ENCODE measurements at regions not wholly inside any gene's neighbourhood (a gene's known extent, or its start where the extent isn't known, plus 50 kb on each side); places are given as distances from the start of the nearest gene placed in this dataset.

- Histone ChIP-seq H3K9ac (ENCODE audit: low read depth, low read length, poor library complexity, severe bottlenecking) (peak overlapping the region; percentile 91), H3K9me2 (replicated peaks; ENCODE audit: low read depth, low read length) (no peaks in the 10 kb centered on the region), H2AFZ (ENCODE audit: low read length) (peak overlapping the region; percentile 96)
Measured at GRCh38 chr2:174681099-174682006, 82.9 kb downstream of the CHRNA1 start.

GRCh38 chr2:174680221-174680620, 82.6 kb upstream of the WIPF1 start:
- no peaks in the 10 kb centered on the region for H3K9me2 ChIP-seq (replicated peaks; ENCODE audit: low read depth, low read length)
- peak overlapping the region; percentile 82 for H3K4me2 ChIP-seq (ENCODE audit: low read depth, low read length, poor library complexity, severe bottlenecking)
- no peak overlapping the region for H2AFZ ChIP-seq (ENCODE audit: low read length)
- H3K4me3 ChIP-seq (ENCODE audit: low read length, poor library complexity, severe bottlenecking), result peak overlapping the region; percentile 94
- H4K20me1 ChIP-seq (ENCODE audit: insufficient read depth, low read length, poor library complexity, severe bottlenecking), result peaks cover 3% of the 10 kb centered on the region
- H3F3A ChIP-seq (ENCODE audit: low read depth), result no peaks in the 10 kb centered on the region
- no peak overlapping the region for H3K9ac ChIP-seq (ENCODE audit: low read depth, low read length, poor library complexity, severe bottlenecking)
- no peaks in the 10 kb centered on the region for H3K36me3 ChIP-seq (ENCODE audit: insufficient read depth, low read length)
- H3K9me3 ChIP-seq (ENCODE audit: insufficient read depth, low read depth, low read length), result no peaks in the 10 kb centered on the region
- H3K27me3 ChIP-seq (ENCODE audit: insufficient read depth, low read length, poor library complexity, severe bottlenecking), result no peaks in the 10 kb centered on the region
- TF ChIP-seq EZH2phosphoT487 (IDR thresholded peaks at IDR 0.05; ENCODE audit: borderline replicate concordance) (no peak), CTCF (conservative IDR thresholded peaks at IDR 0.05; ENCODE audit: low read length) (no peak)
- H3K4me1 ChIP-seq (ENCODE audit: insufficient read depth, low read length, poor library complexity, severe bottlenecking), result peaks cover 51% of the 10 kb centered on the region
- peaks cover 48% of the 10 kb centered on the region for H3K79me2 ChIP-seq (ENCODE audit: insufficient read depth, low read length)

More at GRCh38 chr2:174681099-174682006, 82.9 kb downstream of the CHRNA1 start:
- Histone ChIP-seq H3F3A (ENCODE audit: low read depth) (no peaks in the 10 kb centered on the region), H3K9me3 (ENCODE audit: insufficient read depth, low read depth, low read length) (no peaks in the 10 kb centered on the region), H3K4me3 (ENCODE audit: low read length, poor library complexity, severe bottlenecking) (peak overlapping the region; percentile 94), H3K79me2 (ENCODE audit: insufficient read depth, low read length) (peaks cover 47% of the 10 kb centered on the region), H3K36me3 (ENCODE audit: insufficient read depth, low read length) (no peaks in the 10 kb centered on the region), H3K4me2 (ENCODE audit: low read depth, low read length, poor library complexity, severe bottlenecking) (peak overlapping the region; percentile 82), H3K4me1 (ENCODE audit: insufficient read depth, low read length, poor library complexity, severe bottlenecking) (peaks cover 47% of the 10 kb centered on the region), H3K27me3 (ENCODE audit: insufficient read depth, low read length, poor library complexity, severe bottlenecking) (no peaks in the 10 kb centered on the region), H4K20me1 (ENCODE audit: insufficient read depth, low read length, poor library complexity, severe bottlenecking) (peaks cover 3% of the 10 kb centered on the region)
- TF ChIP-seq CTCF (conservative IDR thresholded peaks at IDR 0.05; ENCODE audit: low read length), result no peak
- TF ChIP-seq EZH2phosphoT487 (IDR thresholded peaks at IDR 0.05; ENCODE audit: borderline replicate concordance), result no peak

GRCh38 chr2:174678395-174678794, 80.8 kb upstream of the WIPF1 start:
- Histone ChIP-seq H2AFZ (ENCODE audit: low read length) (no peak overlapping the region), H3K4me2 (ENCODE audit: low read depth, low read length, poor library complexity, severe bottlenecking) (peak overlapping the region; percentile 28), H3K79me2 (ENCODE audit: insufficient read depth, low read length) (peaks cover 48% of the 10 kb centered on the region), H3K4me1 (ENCODE audit: insufficient read depth, low read length, poor library complexity, severe bottlenecking) (peaks cover 46% of the 10 kb centered on the region), H3K9me3 (ENCODE audit: insufficient read depth, low read depth, low read length) (no peaks in the 10 kb centered on the region), H3K27me3 (ENCODE audit: insufficient read depth, low read length, poor library complexity, severe bottlenecking) (no peaks in the 10 kb centered on the region), H3K9ac (ENCODE audit: low read depth, low read length, poor library complexity, severe bottlenecking) (no peak overlapping the region), H4K20me1 (ENCODE audit: insufficient read depth, low read length, poor library complexity, severe bottlenecking) (peaks cover 3% of the 10 kb centered on the region), H3K4me3 (ENCODE audit: low read length, poor library complexity, severe bottlenecking) (no peak overlapping the region), H3K9me2 (replicated peaks; ENCODE audit: low read depth, low read length) (no peaks in the 10 kb centered on the region), H3K36me3 (ENCODE audit: insufficient read depth, low read length) (peaks cover 1% of the 10 kb centered on the region; the same call in 1 of the 2 replicates), H3F3A (ENCODE audit: low read depth) (no peaks in the 10 kb centered on the region)
- TF ChIP-seq CTCF (conservative IDR thresholded peaks at IDR 0.05; ENCODE audit: low read length), result no peak
- TF ChIP-seq EZH2phosphoT487 (IDR thresholded peaks at IDR 0.05; ENCODE audit: borderline replicate concordance), result no peak
